Activated CD4-positive, CD25-positive, alpha-beta regulatory T cell treated with anti-CD3 and anti-CD28 coated beads, Interleukin-2, amount 50 U/mL, for 72 hours (primary cell): ENCODE measurements at regions not wholly inside any gene's neighbourhood (a gene's known extent, or its start where the extent isn't known, plus 50 kb on each side); places are given as distances from the start of the nearest gene placed in this dataset.

ENCODE experiments used
- DNase-seq: peaks from one replicate; pipeline ENCODE4 v3.0.0; 2021

- no peak for DNase-seq
Observed at GRCh38 chr3:182092662-182093262, 381.0 kb downstream of the SOX2 start.

GRCh38 chr3:182094321-182094720 lies 382.6 kb downstream of the SOX2 start:
- DNase-seq = no peak

GRCh38 chr3:182104881-182105280 lies 393.2 kb downstream of the SOX2 start:
- DNase-seq = no peak

GRCh38 chr3:182105875-182106274 lies 394.1 kb downstream of the SOX2 start:
- DNase-seq = no peak

- no peak for DNase-seq
Observed at GRCh38 chr3:182108371-182108770, 396.6 kb downstream of the SOX2 start.

- DNase-seq = no peak
Observed at GRCh38 chr3:182111967-182112366, 400.2 kb downstream of the SOX2 start.

GRCh38 chr3:182115328-182116015 lies 403.7 kb downstream of the SOX2 start:
- no peak for DNase-seq

GRCh38 chr3:182116386-182116785 lies 404.7 kb downstream of the SOX2 start:
- DNase-seq = no peak

- DNase-seq = no peak
Observed at GRCh38 chr3:182117131-182117530, 405.4 kb downstream of the SOX2 start.

- no peak for DNase-seq
Observed at GRCh38 chr3:182117583-182117982, 405.9 kb downstream of the SOX2 start.

- DNase-seq = no peak
Observed at GRCh38 chr3:182118066-182118465, 406.3 kb downstream of the SOX2 start.

- no peak for DNase-seq
Observed at GRCh38 chr3:182121401-182121800, 409.7 kb downstream of the SOX2 start.

GRCh38 chr3:182122779-182123178 lies 411.1 kb downstream of the SOX2 start:
- no peak for DNase-seq

- no peak for DNase-seq
Observed at GRCh38 chr3:182124187-182124586, 412.5 kb downstream of the SOX2 start.

- DNase-seq = no peak
Observed at GRCh38 chr3:182124716-182125115, 413.0 kb downstream of the SOX2 start.

- DNase-seq = no peak
Observed at GRCh38 chr3:182129740-182130139, 418.0 kb downstream of the SOX2 start.

- no peak for DNase-seq
Observed at GRCh38 chr3:182133752-182134151, 422.0 kb downstream of the SOX2 start.

GRCh38 chr3:182135056-182135455 lies 423.3 kb downstream of the SOX2 start:
- DNase-seq = no peak

- DNase-seq = no peak
Observed at GRCh38 chr3:182136008-182136910, 424.5 kb downstream of the SOX2 start.

- no peak for DNase-seq
Observed at GRCh38 chr3:182138393-182138792, 426.7 kb downstream of the SOX2 start.

- no peak for DNase-seq
Observed at GRCh38 chr3:182139627-182140357, 428.1 kb downstream of the SOX2 start.

- DNase-seq = no peak
Observed at GRCh38 chr3:182142928-182143327, 431.2 kb downstream of the SOX2 start.

- DNase-seq = no peak
Observed at GRCh38 chr3:182143903-182144302, 432.2 kb downstream of the SOX2 start.
